HFFc6 (cell line): ENCODE measurements at regions not wholly inside any gene's neighbourhood (a gene's known extent, or its start where the extent isn't known, plus 50 kb on each side); places are given as distances from the start of the nearest gene placed in this dataset.

Experiments
- DNase-seq: peaks from one replicate; pipeline ENCODE4 v3.0.0-alpha.2; 2018
- H3K27ac Mint-ChIP-seq: 2 replicates; pipeline ENCODE4 v1.8.0; 2020; ENCODE audit warnings: mild to moderate bottlenecking, mixed read lengths
- H3K27me3 Mint-ChIP-seq: 2 replicates; pipeline ENCODE4 v1.8.0; 2021; ENCODE audit warnings: mild to moderate bottlenecking, moderate library complexity, mixed read lengths; ENCODE audit not compliant: insufficient read depth
- H3K36me3 Mint-ChIP-seq: 2 replicates; pipeline ENCODE4 v1.8.0; 2021; ENCODE audit warnings: low read depth, mixed read lengths
- H3K4me1 Mint-ChIP-seq: 2 replicates; pipeline ENCODE4 v1.8.0; 2020; ENCODE audit warnings: low read depth, mixed read lengths
- H3K4me3 Mint-ChIP-seq: 2 replicates; pipeline ENCODE4 v1.8.0; 2020; ENCODE audit warnings: mild to moderate bottlenecking, moderate library complexity, mixed read lengths
- H3K9me3 Mint-ChIP-seq: 2 replicates; pipeline ENCODE4 v1.8.0; 2020; ENCODE audit warnings: mild to moderate bottlenecking, mixed read lengths
- CTCF ChIP-seq: fragments of 200-600 bp; sonication (generic); IDR thresholded peaks from 2 replicates; pipeline ENCODE4 v1.5.0; 2021; ENCODE audit warnings: antibody characterized with exemption, mild to moderate bottlenecking

- TF ChIP-seq CTCF, result no peak
- Mint-ChIP-seq H3K27me3 (no peaks in the 10 kb centered on the region), H3K4me3 (no peak overlapping the region), H3K4me1 (peaks cover 21% of the 10 kb centered on the region), H3K9me3 (no peaks in the 10 kb centered on the region), H3K27ac (no peak overlapping the region), H3K36me3 (no peaks in the 10 kb centered on the region)
- no peak for DNase-seq
These were observed 1306.8 kb downstream of the STIM2 start for GRCh38 chr4:28167411-28167810.

- Mint-ChIP-seq H3K4me3 (no peak overlapping the region), H3K4me1 (no peaks in the 10 kb centered on the region), H3K36me3 (no peaks in the 10 kb centered on the region), H3K27ac (no peak overlapping the region), H3K27me3 (no peaks in the 10 kb centered on the region), H3K9me3 (no peaks in the 10 kb centered on the region)
- no peak for DNase-seq
- TF ChIP-seq CTCF, result no peak
These were observed 1316.3 kb downstream of the STIM2 start for GRCh38 chr4:28176942-28177341.

- Mint-ChIP-seq H3K4me3 (no peak overlapping the region), H3K36me3 (no peaks in the 10 kb centered on the region), H3K9me3 (no peaks in the 10 kb centered on the region), H3K27ac (no peak overlapping the region), H3K4me1 (no peaks in the 10 kb centered on the region), H3K27me3 (no peaks in the 10 kb centered on the region)
- no peak for DNase-seq
- TF ChIP-seq CTCF, result no peak
These were observed 1317.0 kb downstream of the STIM2 start for GRCh38 chr4:28177641-28178040.

- no peak overlapping the region for H3K4me3 Mint-ChIP-seq
- DNase-seq, result no peak
- H3K4me1 Mint-ChIP-seq, result no peaks in the 10 kb centered on the region
- no peaks in the 10 kb centered on the region for H3K27me3 Mint-ChIP-seq
- no peaks in the 10 kb centered on the region; the same call in 1 of the 2 replicates for H3K9me3 Mint-ChIP-seq
- H3K27ac Mint-ChIP-seq, result no peak overlapping the region
- no peaks in the 10 kb centered on the region for H3K36me3 Mint-ChIP-seq
- TF ChIP-seq CTCF, result no peak
These were observed 1318.5 kb downstream of the STIM2 start for GRCh38 chr4:28179126-28179525.

GRCh38 chr4:28209371-28209924, 1348.8 kb downstream of the STIM2 start:
- DNase-seq, result no peak
- peaks cover 38% of the 10 kb centered on the region for H3K4me1 Mint-ChIP-seq
- peaks cover 20% of the 10 kb centered on the region for H3K36me3 Mint-ChIP-seq
- H3K9me3 Mint-ChIP-seq, result peaks cover 9% of the 10 kb centered on the region
- H3K27me3 Mint-ChIP-seq, result no peaks in the 10 kb centered on the region
- no peak overlapping the region for H3K4me3 Mint-ChIP-seq
- no peak for TF ChIP-seq CTCF
- no peak overlapping the region for H3K27ac Mint-ChIP-seq
